GM21390 (cell line): ENCODE measurements at regions not wholly inside any gene's neighbourhood (a gene's known extent, or its start where the extent isn't known, plus 50 kb on each side); places are given as distances from the start of the nearest gene placed in this dataset.
A peak's percentile ranks its signal among the peaks of the same experiment; 100 is the strongest.
"Not testable (repeated sequence)": the region's sequence is repeated elsewhere in the genome, so short reads cannot be mapped to it uniquely, and the experiment has no call there.

Source experiments
- ATAC-seq: cut with Tn5 transposase; IDR thresholded peaks from one replicate; pipeline ENCODE4 v1.9.1; 2021; ENCODE audit not compliant: unreplicated experiment

GRCh38 chr2:156254637-156255067, 77.9 kb downstream of the NR4A2 start:
- not testable (repeated sequence) for ATAC-seq

DNA sequence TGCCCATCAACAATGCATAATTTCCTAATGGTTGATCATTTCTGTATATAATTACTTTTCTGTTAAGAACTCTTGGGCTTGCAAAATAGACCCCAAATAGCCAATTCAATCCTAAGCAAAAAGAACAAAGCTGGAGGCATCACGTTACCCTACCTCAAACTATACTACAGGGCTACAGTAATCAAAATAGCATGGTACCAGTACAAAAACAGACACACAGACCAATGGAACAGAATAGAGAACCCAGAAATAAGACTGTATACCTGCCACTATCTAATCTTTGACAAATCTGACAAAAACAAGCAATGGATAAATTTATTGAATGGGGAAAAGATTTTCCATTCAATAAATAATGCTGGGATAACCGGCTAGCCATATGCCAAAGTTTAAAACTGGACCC, 78.8 kb downstream of the NR4A2 start:
- no peak for ATAC-seq

DNA sequence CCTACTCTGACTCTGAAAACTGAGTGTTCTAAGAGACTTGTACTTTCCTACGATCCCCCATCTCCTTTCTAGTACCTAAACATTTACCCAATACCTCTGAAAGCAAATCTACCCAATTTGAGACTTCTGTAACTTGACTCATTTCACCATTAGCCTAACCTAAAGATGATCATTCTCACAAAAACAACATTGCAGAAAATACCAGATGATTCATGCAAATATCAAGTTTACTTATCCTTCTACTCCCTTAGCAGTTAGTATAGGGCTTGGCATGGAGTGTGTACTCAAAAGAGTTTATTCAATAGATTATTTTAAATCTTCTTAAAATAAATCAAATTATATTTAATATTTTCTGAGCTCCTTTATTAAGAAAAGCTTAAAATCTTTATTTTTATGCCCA, 89.6 kb downstream of the NR4A2 start:
- no peak for ATAC-seq

GRCh38 chr2:156237558-156237957, 95.0 kb downstream of the NR4A2 start:
- ATAC-seq: no peak

GRCh38 chr2:156229724-156230362, 102.7 kb downstream of the NR4A2 start:
- ATAC-seq: no peak

- ATAC-seq: not testable (repeated sequence)
These were observed 109.2 kb downstream of the NR4A2 start for GRCh38 chr2:156223328-156223727.

- no peak for ATAC-seq
These were observed 110.8 kb downstream of the NR4A2 start for GRCh38 chr2:156221703-156222102.

- no peak for ATAC-seq
These were observed 112.9 kb downstream of the NR4A2 start for GRCh38 chr2:156219491-156220100.

DNA sequence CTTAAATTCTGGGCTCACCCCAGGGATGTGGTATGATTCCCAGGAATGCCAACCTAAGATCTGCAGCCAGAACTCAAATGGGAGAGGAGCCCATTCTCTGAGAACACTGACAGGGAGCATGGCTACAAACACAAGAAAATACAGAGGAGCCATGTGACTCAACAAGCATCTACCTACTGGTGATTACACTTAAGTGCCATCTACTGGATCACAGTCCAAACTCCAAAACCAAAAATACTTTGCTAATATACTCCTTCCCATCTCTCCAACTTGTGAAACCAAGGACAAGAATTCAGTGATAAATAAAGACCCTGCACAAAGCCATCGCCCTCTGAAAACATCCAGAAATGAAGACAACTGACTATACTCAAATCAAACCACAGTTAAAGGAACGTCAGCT, 116.9 kb downstream of the NR4A2 start:
- no peak for ATAC-seq

DNA sequence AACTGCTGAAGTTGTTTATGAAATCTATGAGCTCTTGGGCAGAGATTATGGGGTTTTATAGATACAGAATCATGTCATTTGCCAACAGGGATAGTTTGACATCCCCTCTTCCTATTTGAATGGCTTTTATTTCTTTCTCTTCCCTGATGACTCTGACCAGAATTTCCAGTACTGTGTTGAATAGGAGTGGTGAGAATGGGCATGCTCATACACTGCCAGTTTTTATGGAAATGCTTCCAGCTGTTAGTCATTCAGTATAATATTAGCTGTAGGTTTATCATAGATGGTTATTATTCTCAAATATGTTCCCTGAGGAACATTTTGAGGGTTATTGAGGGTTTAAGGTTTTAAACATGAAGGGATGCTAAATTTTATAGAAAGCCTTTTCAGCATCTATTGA, 121.2 kb downstream of the NR4A2 start:
- ATAC-seq: no peak

DNA sequence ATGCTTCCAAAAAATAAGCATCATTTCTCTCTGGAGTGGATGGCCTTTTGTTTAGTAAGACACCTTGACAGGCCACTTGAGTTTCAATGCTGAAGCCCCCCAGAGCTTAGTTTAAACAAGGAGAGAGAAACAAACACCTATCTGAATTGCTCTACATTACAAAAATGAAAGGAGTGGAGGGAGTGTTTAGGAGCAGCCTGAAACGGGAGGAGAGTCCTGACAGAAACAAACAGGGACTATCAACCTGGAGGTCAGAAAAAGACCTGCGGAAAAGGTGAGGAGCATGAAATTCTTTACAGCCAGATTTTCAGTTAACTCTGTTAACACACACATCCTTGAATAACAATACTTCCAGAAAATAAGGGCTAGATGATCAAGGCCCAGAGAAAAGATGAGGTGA, 126.2 kb downstream of the NR4A2 start:
- no peak for ATAC-seq

GRCh38 chr2:156199588-156199987, 132.9 kb downstream of the NR4A2 start:
- ATAC-seq: no peak

- ATAC-seq: no peak
These were observed 136.5 kb downstream of the NR4A2 start for GRCh38 chr2:156196031-156196430.

GRCh38 chr2:156192468-156192867, 140.1 kb downstream of the NR4A2 start:
- ATAC-seq: peak; percentile 63

DNA sequence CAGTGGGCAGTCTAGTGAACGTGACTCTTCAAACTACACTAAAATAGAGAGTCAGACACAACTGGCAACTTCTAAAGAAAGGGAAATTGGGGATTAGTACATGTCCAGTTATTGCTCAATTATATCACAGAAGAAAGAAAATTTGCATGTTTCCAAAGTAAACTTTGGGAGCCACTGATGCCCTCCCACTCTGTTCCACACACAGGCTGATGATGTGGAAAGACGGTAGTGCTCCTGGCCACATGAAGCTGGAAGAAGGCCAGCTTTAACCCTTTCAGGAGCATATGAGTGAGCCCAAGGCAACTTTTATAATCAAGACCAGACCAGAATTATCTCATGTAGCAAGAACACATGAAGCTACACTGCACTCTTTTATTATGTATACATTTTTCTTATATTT, 141.0 kb downstream of the NR4A2 start:
- no peak for ATAC-seq

GRCh38 chr2:156190517-156190916, 142.0 kb downstream of the NR4A2 start:
- no peak for ATAC-seq

GRCh38 chr2:156189584-156189983, 142.9 kb downstream of the NR4A2 start:
- ATAC-seq: no peak

GRCh38 chr2:156189143-156189542, 143.4 kb downstream of the NR4A2 start:
- no peak for ATAC-seq

GRCh38 chr2:156182132-156182531, 150.4 kb downstream of the NR4A2 start:
- ATAC-seq: no peak

DNA sequence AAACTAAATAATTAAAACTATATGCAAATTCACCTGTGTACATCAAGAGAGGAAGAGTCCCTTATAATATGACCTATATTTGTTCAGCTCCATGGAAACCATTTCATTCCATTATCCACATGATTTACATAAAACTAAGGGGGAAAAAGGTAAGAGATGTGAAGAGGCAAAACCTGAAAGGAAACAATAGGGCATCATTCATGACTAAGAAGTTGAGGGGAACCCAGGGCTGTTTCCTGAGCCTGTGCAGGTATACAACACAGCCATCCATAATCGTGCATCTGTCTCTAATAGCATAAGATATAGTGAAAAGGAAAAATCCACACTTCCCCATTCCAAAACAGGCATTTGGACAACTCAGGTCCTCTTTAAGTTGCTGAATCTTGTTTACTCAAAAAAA, 151.3 kb downstream of the NR4A2 start:
- no peak for ATAC-seq

GRCh38 chr2:156177654-156178053, 154.9 kb downstream of the NR4A2 start:
- no peak for ATAC-seq

- no peak for ATAC-seq
These were observed 156.6 kb downstream of the NR4A2 start for GRCh38 chr2:156175946-156176345.

DNA sequence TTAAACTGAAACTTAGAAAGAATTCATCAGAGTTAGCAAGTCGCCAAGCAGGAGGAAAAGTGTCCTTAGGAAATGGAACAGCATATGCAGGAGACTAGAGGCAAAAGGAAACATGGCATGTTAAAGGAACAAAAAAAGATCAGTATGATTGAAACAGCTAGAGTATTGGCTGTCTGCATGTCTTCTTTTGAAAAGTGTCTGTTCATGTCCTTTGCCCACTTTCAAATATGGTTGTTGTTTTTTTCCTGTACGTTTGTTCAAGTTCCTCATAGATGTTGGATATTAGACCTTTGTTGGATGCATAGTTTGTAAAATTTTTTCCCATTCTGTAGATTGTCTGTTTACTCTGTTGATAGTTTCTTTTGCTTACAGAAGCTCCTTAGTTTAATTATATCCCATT, 161.6 kb downstream of the NR4A2 start:
- no peak for ATAC-seq
